Liver (tissue), 8 donors: ENCODE measurements at regions not wholly inside any gene's neighbourhood (a gene's known extent, or its start where the extent isn't known, plus 50 kb on each side); places are given as distances from the start of the nearest gene placed in this dataset.

Experiments used
- DNase-seq: peaks from one replicate; pipeline ENCODE4 v3.0.0-alpha.2; 2017; ENCODE audit warnings: low spot score
- H3K27ac ChIP-seq, 2 donors: one replicate each; pipeline ENCODE4 v1.7.0; 2013; ENCODE audit warnings: inconsistent platforms in 2 of 2, low read length in 2 of 2, control low read depth in 1 of 2, low read depth in 1 of 2, mild to moderate bottlenecking in 1 of 2
- H3K27me3 ChIP-seq, 4 donors: one replicate each; pipeline versions ENCODE4 v1.6.1 to v1.7.0; 2013; ENCODE audit warnings: low read length in 3 of 4, inconsistent platforms in 1 of 4, mild to moderate bottlenecking in 1 of 4, moderate library complexity in 1 of 4; ENCODE audit not compliant: control insufficient read depth in 4 of 4, insufficient read depth in 4 of 4
- H3K36me3 ChIP-seq, 4 donors: one replicate each; pipeline versions ENCODE4 v1.6.1 to v1.7.0; 2013; ENCODE audit warnings: low read length in 3 of 4, mild to moderate bottlenecking in 3 of 4, low read depth in 1 of 4, moderate library complexity in 1 of 4; ENCODE audit not compliant: control insufficient read depth in 4 of 4, insufficient read depth in 3 of 4
- H3K4me1 ChIP-seq, 4 donors: one replicate each; pipeline versions ENCODE4 v1.6.1 to v1.7.0; 2013; ENCODE audit warnings: low read length in 3 of 4, mild to moderate bottlenecking in 3 of 4, moderate library complexity in 1 of 4; ENCODE audit not compliant: control insufficient read depth in 4 of 4, insufficient read depth in 4 of 4
- H3K4me3 ChIP-seq, 3 donors: one replicate each; pipeline versions ENCODE4 v1.6.1 to v1.7.0; 2013; ENCODE audit warnings: low read length in 3 of 3, control low read depth in 1 of 3, low read depth in 1 of 3, mild to moderate bottlenecking in 1 of 3
- H3K9ac ChIP-seq, 2 donors: one replicate each; pipeline ENCODE4 v1.7.0; 2013; ENCODE audit warnings: low read length in 2 of 2, mild to moderate bottlenecking in 2 of 2, moderate library complexity in 2 of 2, control low read depth in 1 of 2, low read depth in 1 of 2
- H3K9me3 ChIP-seq, 4 donors: one replicate each; pipeline versions ENCODE4 v1.6.1 to v1.7.0; 2013; ENCODE audit warnings: low read length in 3 of 4; ENCODE audit not compliant: control insufficient read depth in 4 of 4
- ATF3 ChIP-seq: IDR thresholded peaks from 2 replicates; pipeline ENCODE4 v1.6.1; 2016; ENCODE audit warnings: antibody characterized with exemption
- CTCF ChIP-seq: fragments of 150-350 bp; IDR thresholded peaks from 2 replicates; pipeline ENCODE4 v1.5.1; 2017; ENCODE audit warnings: improper control_type of control experiment, low read depth, low read length; ENCODE audit not compliant: missing input control
- EGR1 ChIP-seq, 2 donors: IDR thresholded peaks; 2 replicates each; pipeline ENCODE4 v1.6.1; 2016 to 2018; ENCODE audit warnings: antibody characterized with exemption in 2 of 2, low read depth in 2 of 2
- FOXA1 ChIP-seq: IDR thresholded peaks from 2 replicates; pipeline ENCODE4 v1.6.1; 2016; ENCODE audit warnings: antibody characterized with exemption
- FOXA2 ChIP-seq: IDR thresholded peaks from 2 replicates; pipeline ENCODE4 v1.6.1; 2016; ENCODE audit warnings: antibody characterized with exemption
- GABPA ChIP-seq, 2 donors: IDR thresholded peaks in 1 of 2; conservative IDR thresholded peaks in 1 of 2; 2 replicates each; pipeline ENCODE4 v1.6.1; 2016; ENCODE audit warnings: antibody characterized with exemption in 2 of 2, mild to moderate bottlenecking in 1 of 2, moderate library complexity in 1 of 2
- HNF4A ChIP-seq, 2 donors: conservative IDR thresholded peaks; 2 replicates each; pipeline ENCODE4 v1.6.1; 2016; ENCODE audit warnings: antibody characterized with exemption in 2 of 2, mild to moderate bottlenecking in 2 of 2
- JUND ChIP-seq, 2 donors: IDR thresholded peaks; 2 replicates each; pipeline ENCODE4 v1.6.1; 2016; ENCODE audit warnings: antibody characterized with exemption in 2 of 2
- MAX ChIP-seq: IDR thresholded peaks from 2 replicates; pipeline ENCODE4 v1.6.1; 2016; ENCODE audit warnings: antibody characterized with exemption
- NR2F2 ChIP-seq: IDR thresholded peaks from 2 replicates; pipeline ENCODE4 v1.6.1; 2016; ENCODE audit warnings: antibody characterized with exemption
- RAD21 ChIP-seq, 2 donors: IDR thresholded peaks; 2 replicates each; pipeline ENCODE4 v1.6.1; 2016; ENCODE audit warnings: antibody characterized with exemption in 2 of 2, mild to moderate bottlenecking in 2 of 2
- RXRA ChIP-seq, 2 donors: IDR thresholded peaks; 2 replicates each; pipeline ENCODE4 v1.6.1; 2017 to 2018; ENCODE audit warnings: antibody characterized with exemption in 2 of 2, mild to moderate bottlenecking in 1 of 2
- SP1 ChIP-seq: IDR thresholded peaks from 2 replicates; pipeline ENCODE4 v1.6.1; 2018; ENCODE audit warnings: antibody characterized with exemption, mild to moderate bottlenecking
- TAF1 ChIP-seq: conservative IDR thresholded peaks from 2 replicates; pipeline ENCODE4 v1.6.1; 2016; ENCODE audit warnings: antibody characterized with exemption, mild to moderate bottlenecking
- YY1 ChIP-seq: IDR thresholded peaks from 2 replicates; pipeline ENCODE4 v1.6.1; 2016; ENCODE audit warnings: antibody characterized with exemption, mild to moderate bottlenecking
- ZBTB33 ChIP-seq: IDR thresholded peaks from 2 replicates; pipeline ENCODE4 v1.6.1; 2016; ENCODE audit warnings: antibody characterized with exemption
- WGBS: extraction: QIAGEN DNeasy Blood & Tissue Kit; methylation state at CpG from one replicate; pipeline ENCODE4 v1.1.7; 2013; 5-methylcytosine and 5-hydroxymethylcytosine counted together
- TF ChIP-seq, protein P1 (sequence below): IDR thresholded peaks from 2 replicates; pipeline ENCODE4 v1.6.1; 2016; ENCODE audit warnings: antibody characterized with exemption, mild to moderate bottlenecking
- donor health status: healthy.
- donor health status: healthy.
- donor health status: healthy.
- donor health status: healthy.
- donor health status: healthy.

DNA sequence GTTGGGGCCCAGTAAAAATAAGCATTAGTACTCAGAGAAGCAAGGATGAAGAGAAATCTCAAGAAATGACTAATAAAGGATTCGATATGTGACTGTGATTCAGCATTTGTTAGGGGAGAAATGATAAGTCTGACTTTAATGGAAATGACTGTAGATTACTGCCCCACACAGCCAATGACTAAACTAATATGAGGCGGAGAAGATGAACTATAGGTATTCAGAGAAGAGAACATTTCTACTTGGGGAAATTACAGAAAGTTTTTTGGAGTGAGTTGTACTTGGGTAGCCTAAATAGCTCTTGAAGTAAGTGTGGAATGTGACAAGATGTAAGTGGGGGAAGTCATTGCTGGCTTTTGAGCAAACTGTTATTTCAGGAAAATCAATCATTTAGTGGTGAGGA, 380.0 kb downstream of the PDCD6IP start:
- TF ChIP-seq TAF1 (no peak), MAX (no peak), SP1 (no peak), CTCF (no peak), ATF3 (no peak), RAD21 (IDR thresholded peaks at IDR 0.05) (no peak), JUND (IDR thresholded peaks at IDR 0.05) (no peak), YY1 (no peak), FOXA2 (no peak), GABPA (IDR thresholded peaks at IDR 0.05 in 1 of 2, conservative IDR thresholded peaks at IDR 0.05 in 1 of 2) (no peak)
- Histone ChIP-seq H3K36me3 (no peaks in the 10 kb centered on the region), H3K4me3 (no peak overlapping the region), H3K27me3 (no peaks in the 10 kb centered on the region), H3K9ac (no peak overlapping the region), H3K4me1 (no peaks in the 10 kb centered on the region), H3K27ac (no peak overlapping the region), H3K9me3 (no peaks in the 10 kb centered on the region)
- DNase-seq, result no peak
- 74% methylated on average over 2 of the region's 2 CpGs for WGBS

DNA sequence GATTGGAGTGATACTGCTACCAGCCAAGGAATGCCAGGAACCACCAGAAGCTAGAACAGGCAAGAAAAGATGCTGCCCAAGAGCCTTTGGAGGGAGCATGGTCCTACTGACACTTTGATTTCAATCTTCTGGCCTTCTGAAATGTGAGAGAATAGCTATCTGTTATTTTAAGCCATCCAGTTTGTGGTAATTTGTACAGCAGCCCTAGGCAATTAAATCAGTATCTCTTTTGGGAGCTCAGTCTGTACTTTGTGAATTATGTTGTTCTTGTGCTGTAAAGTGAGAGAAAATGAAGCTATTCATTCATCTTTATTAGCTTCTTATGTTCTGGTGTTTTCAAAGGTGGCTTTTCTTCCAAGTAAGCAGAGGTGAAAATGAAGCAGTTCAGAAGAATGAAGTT, 381.3 kb downstream of the PDCD6IP start:
- H3K36me3 ChIP-seq, result no peaks in the 10 kb centered on the region
- H3K27ac ChIP-seq, result no peak overlapping the region
- no peaks in the 10 kb centered on the region for H3K27me3 ChIP-seq
- H3K4me3 ChIP-seq, result no peak overlapping the region
- no peak overlapping the region for H3K9ac ChIP-seq
- no peak for TF ChIP-seq ATF3
- TF ChIP-seq JUND (IDR thresholded peaks at IDR 0.05), result no peak
- no peak for TF ChIP-seq YY1
- TF ChIP-seq SP1, result no peak
- TF ChIP-seq GABPA (IDR thresholded peaks at IDR 0.05 in 1 of 2, conservative IDR thresholded peaks at IDR 0.05 in 1 of 2), result no peak
- no peak for TF ChIP-seq MAX
- no peak for TF ChIP-seq ZBTB33
- TF ChIP-seq TAF1, result no peak
- no peak for TF ChIP-seq NR2F2
- TF ChIP-seq HNF4A (conservative IDR thresholded peaks at IDR 0.05), result no peak
- TF ChIP-seq, protein P1, sequence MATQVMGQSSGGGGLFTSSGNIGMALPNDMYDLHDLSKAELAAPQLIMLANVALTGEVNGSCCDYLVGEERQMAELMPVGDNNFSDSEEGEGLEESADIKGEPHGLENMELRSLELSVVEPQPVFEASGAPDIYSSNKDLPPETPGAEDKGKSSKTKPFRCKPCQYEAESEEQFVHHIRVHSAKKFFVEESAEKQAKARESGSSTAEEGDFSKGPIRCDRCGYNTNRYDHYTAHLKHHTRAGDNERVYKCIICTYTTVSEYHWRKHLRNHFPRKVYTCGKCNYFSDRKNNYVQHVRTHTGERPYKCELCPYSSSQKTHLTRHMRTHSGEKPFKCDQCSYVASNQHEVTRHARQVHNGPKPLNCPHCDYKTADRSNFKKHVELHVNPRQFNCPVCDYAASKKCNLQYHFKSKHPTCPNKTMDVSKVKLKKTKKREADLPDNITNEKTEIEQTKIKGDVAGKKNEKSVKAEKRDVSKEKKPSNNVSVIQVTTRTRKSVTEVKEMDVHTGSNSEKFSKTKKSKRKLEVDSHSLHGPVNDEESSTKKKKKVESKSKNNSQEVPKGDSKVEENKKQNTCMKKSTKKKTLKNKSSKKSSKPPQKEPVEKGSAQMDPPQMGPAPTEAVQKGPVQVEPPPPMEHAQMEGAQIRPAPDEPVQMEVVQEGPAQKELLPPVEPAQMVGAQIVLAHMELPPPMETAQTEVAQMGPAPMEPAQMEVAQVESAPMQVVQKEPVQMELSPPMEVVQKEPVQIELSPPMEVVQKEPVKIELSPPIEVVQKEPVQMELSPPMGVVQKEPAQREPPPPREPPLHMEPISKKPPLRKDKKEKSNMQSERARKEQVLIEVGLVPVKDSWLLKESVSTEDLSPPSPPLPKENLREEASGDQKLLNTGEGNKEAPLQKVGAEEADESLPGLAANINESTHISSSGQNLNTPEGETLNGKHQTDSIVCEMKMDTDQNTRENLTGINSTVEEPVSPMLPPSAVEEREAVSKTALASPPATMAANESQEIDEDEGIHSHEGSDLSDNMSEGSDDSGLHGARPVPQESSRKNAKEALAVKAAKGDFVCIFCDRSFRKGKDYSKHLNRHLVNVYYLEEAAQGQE, result no peak
- TF ChIP-seq CTCF, result no peak
- no peak for TF ChIP-seq FOXA1
- TF ChIP-seq RXRA (IDR thresholded peaks at IDR 0.05), result no peak
- TF ChIP-seq RAD21 (IDR thresholded peaks at IDR 0.05), result no peak
- TF ChIP-seq EGR1 (IDR thresholded peaks at IDR 0.05; ENCODE audit: low read depth in 2 of 2), result no peak
- no peaks in the 10 kb centered on the region for H3K4me1 ChIP-seq
- H3K9me3 ChIP-seq, result no peaks in the 10 kb centered on the region
- no peak for DNase-seq
